RWPE2 (cell line): ENCODE measurements at regions not wholly inside any gene's neighbourhood (a gene's known extent, or its start where the extent isn't known, plus 50 kb on each side); places are given as distances from the start of the nearest gene placed in this dataset.

Experiments used
- ATAC-seq: fragments of 200-7000 bp; cut with Tn5 transposase; 3 replicates; pipeline ENCODE4 v1.9.1; 2021; ENCODE audit warnings: low read depth
- DNase-seq: peaks from one replicate; pipeline ENCODE4 v3.0.0-alpha.2; 2020; ENCODE audit warnings: low spot score
- H3K27ac ChIP-seq: fragments of 450-650 bp; 2 replicates; pipeline ENCODE4 v1.5.1; 2017; ENCODE audit warnings: mild to moderate bottlenecking; ENCODE audit not compliant: poor library complexity, severe bottlenecking
- H3K27me3 ChIP-seq: fragments of 250-450 bp; sonication (Bioruptor Pico); 2 replicates; pipeline ENCODE4 v1.5.1; 2021; ENCODE audit warnings: mild to moderate bottlenecking, moderate library complexity; ENCODE audit not compliant: insufficient read depth, poor library complexity, severe bottlenecking
- H3K36me3 ChIP-seq: fragments of 250-450 bp; sonication (Bioruptor Pico); 2 replicates; pipeline ENCODE4 v1.5.1; 2020; ENCODE audit warnings: low read depth, mild to moderate bottlenecking, moderate library complexity
- H3K4me1 ChIP-seq: fragments of 250-450 bp; sonication (Bioruptor Pico); 2 replicates; pipeline ENCODE4 v1.5.1; 2021; ENCODE audit warnings: mild to moderate bottlenecking, moderate library complexity; ENCODE audit not compliant: insufficient read depth, poor library complexity, severe bottlenecking
- H3K4me3 ChIP-seq: fragments of 250-450 bp; sonication (Bioruptor Pico); 2 replicates; pipeline ENCODE4 v1.5.1; 2021; ENCODE audit warnings: mild to moderate bottlenecking, moderate library complexity; ENCODE audit not compliant: severe bottlenecking
- H3K9me3 ChIP-seq: fragments of 250-450 bp; sonication (Bioruptor Pico); 2 replicates; pipeline ENCODE4 v1.5.1; 2021; ENCODE audit warnings: mild to moderate bottlenecking, moderate library complexity; ENCODE audit not compliant: severe bottlenecking
- CTCF ChIP-seq: fragments of 450-650 bp; IDR thresholded peaks from one replicate; pipeline ENCODE4 v1.5.1; 2017; ENCODE audit warnings: mild to moderate bottlenecking, moderate library complexity; ENCODE audit not compliant: poor library complexity, severe bottlenecking

- H3K9me3 ChIP-seq = no peaks in the 10 kb centered on the region
- TF ChIP-seq CTCF = no peak
- ATAC-seq (no peak), DNase-seq (no peak)
- no peaks in the 10 kb centered on the region for H3K27me3 ChIP-seq
- no peak overlapping the region for H3K4me3 ChIP-seq
- no peaks in the 10 kb centered on the region for H3K36me3 ChIP-seq
- no peaks in the 10 kb centered on the region for H3K4me1 ChIP-seq
- no peak overlapping the region for H3K27ac ChIP-seq
Measured at GRCh38 chrX:121114691-121115090, 67.3 kb downstream of the GLUD2 start.

GRCh38 chrX:121120690-121121605 lies 73.5 kb downstream of the GLUD2 start:
- Histone ChIP-seq H3K4me3 (no peak overlapping the region), H3K4me1 (no peaks in the 10 kb centered on the region), H3K27ac (peak overlapping the region; percentile 28), H3K9me3 (no peaks in the 10 kb centered on the region), H3K27me3 (no peaks in the 10 kb centered on the region), H3K36me3 (no peaks in the 10 kb centered on the region)
- no peak for TF ChIP-seq CTCF
- ATAC-seq (no peak; the same call in 2 of the 3 replicates), DNase-seq (no peak)

DNA sequence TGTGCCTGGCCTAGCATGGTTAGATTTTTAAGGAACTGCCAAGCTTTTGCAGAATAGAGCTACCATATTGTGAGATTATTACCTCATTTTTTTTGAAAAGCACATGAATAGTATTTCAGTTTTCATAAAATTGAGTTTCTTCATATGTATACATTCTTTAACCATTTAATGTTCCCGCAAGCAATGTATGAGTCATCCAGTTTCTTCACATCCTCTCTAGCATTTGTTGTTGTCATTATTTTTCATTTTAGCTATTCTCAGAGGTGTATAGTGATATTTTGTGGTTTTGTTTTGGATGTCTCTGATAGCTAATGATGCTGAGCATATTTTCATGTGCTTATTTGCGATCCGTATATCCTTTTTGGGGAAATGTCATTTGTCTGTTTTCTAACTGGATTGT lies 74.9 kb downstream of the GLUD2 start:
- TF ChIP-seq CTCF = no peak
- DNase-seq (no peak), ATAC-seq (no peak)
- Histone ChIP-seq H3K9me3 (no peaks in the 10 kb centered on the region), H3K4me1 (no peaks in the 10 kb centered on the region), H3K4me3 (no peak overlapping the region), H3K27me3 (no peaks in the 10 kb centered on the region), H3K27ac (peak overlapping the region; percentile 28), H3K36me3 (no peaks in the 10 kb centered on the region)

GRCh38 chrX:121128925-121129877 lies 81.8 kb downstream of the GLUD2 start:
- Histone ChIP-seq H3K36me3 (no peaks in the 10 kb centered on the region), H3K4me3 (no peak overlapping the region), H3K27me3 (no peaks in the 10 kb centered on the region), H3K27ac (no peak overlapping the region), H3K9me3 (no peaks in the 10 kb centered on the region), H3K4me1 (no peaks in the 10 kb centered on the region)
- DNase-seq = no peak
- no peak for TF ChIP-seq CTCF
- ATAC-seq = no peak
